Fibroblast of lung (primary cell): ENCODE measurements at regions not wholly inside any gene's neighbourhood (a gene's known extent, or its start where the extent isn't known, plus 50 kb on each side); places are given as distances from the start of the nearest gene placed in this dataset.

Experiments
- CTCF ChIP-seq, 2 donors: IDR thresholded peaks in 1 of 2; conservative IDR thresholded peaks in 1 of 2; 1 replicate in 1 of 2; 2 replicates in 1 of 2; pipeline ENCODE4 v1.5.1; 2011 to 2012; ENCODE audit warnings: low read length in 2 of 2, control low read depth in 1 of 2, inconsistent platforms in 1 of 2, low read depth in 1 of 2, mild to moderate bottlenecking in 1 of 2
- EZH2 ChIP-seq: IDR thresholded peaks from 2 replicates; pipeline ENCODE4 v1.5.1; 2012; ENCODE audit warnings: low read length, control low read depth, mild to moderate bottlenecking; ENCODE audit errors: missing control alignments

- no peak for TF ChIP-seq CTCF (conservative IDR thresholded peaks at IDR 0.05 in 1 of 2, IDR thresholded peaks at IDR 0.05 in 1 of 2; ENCODE audit: low read depth in 1 of 2, low read length in 2 of 2)
- no peak for TF ChIP-seq EZH2
Observed at GRCh38 chr1:199741586-199741985, 285.9 kb upstream of the NR5A2 start.
